K562 (cell line): ENCODE measurements at regions not wholly inside any gene's neighbourhood (a gene's known extent, or its start where the extent isn't known, plus 50 kb on each side); places are given as distances from the start of the nearest gene placed in this dataset.

Experiments used
- ATAC-seq: fragments of 200-7000 bp; cut with Tn5 transposase; 3 replicates; pipeline ENCODE4 v1.9.1; 2020; ENCODE audit warnings: moderate library complexity
- BruUV-seq: library from RNA; stranded (reverse); fragments of 400-500 nt; replicated peaks from 2 replicates; lab custom pipeline; 2021; lab: Mats Ljungman, UMichigan
- CTCF ChIA-PET: fragments of 300-600 bp; formaldehyde crosslinking; extraction: SDS; loops from one replicate; lab custom pipeline; 2021; ENCODE audit warnings: low intra/inter-chr PET ratio; lab: Yijun Ruan, JAX
- POLR2A ChIA-PET: fragments of 300-600, 350-650 bp; sonication (Branson Sonifier 250); formaldehyde crosslinking; extraction: SDS; loops from one replicate; lab custom pipeline; 2021; ENCODE audit warnings: antibody characterized with exemption, inconsistent platforms; lab: Yijun Ruan, JAX
- DNase-seq, 4 experiments: peaks; one replicate each; pipeline versions ENCODE4 v3.0.0 to v3.0.0-alpha.2; 2011 to 2018; ENCODE audit warnings: low spot score in 3 of 4, mixed read lengths in 3 of 4; ENCODE audit errors: extremely low read depth in 1 of 4
- FAIRE-seq: peaks from 2 replicates; lab custom pipeline; 2011; peaks lifted over from hg19 to GRCh38; lab: Jason Lieb, UNC
- H2AFZ ChIP-seq: 2 replicates; pipeline ENCODE4 v1.6.0; 2011; ENCODE audit warnings: low read depth, low read length, control low read depth, inconsistent platforms
- H3K27ac ChIP-seq: fragments of 200-600 bp; 3 replicates; pipeline ENCODE4 v1.8.0; 2011; ENCODE audit warnings: low read depth, mild to moderate bottlenecking, control low read depth, inconsistent platforms, low read length, moderate library complexity, mixed read lengths; ENCODE audit errors: extremely low read depth
- H3K27me3 ChIP-seq, 2 experiments: fragments of 300-600 bp in 1 of 2; 2 replicates in 1 of 2; 3 replicates in 1 of 2; pipeline versions ENCODE4 v1.6.0 to v1.8.0; 2011; ENCODE audit warnings: inconsistent platforms in 2 of 2, low read length in 2 of 2, mild to moderate bottlenecking in 1 of 2, mixed read lengths in 1 of 2, moderate library complexity in 1 of 2; ENCODE audit not compliant: control insufficient read depth in 2 of 2, insufficient read depth in 2 of 2
- H3K36me3 ChIP-seq: fragments of 300-600 bp; 3 replicates; pipeline ENCODE4 v1.8.0; 2011; ENCODE audit warnings: mild to moderate bottlenecking, low read length, inconsistent platforms; ENCODE audit not compliant: control insufficient read depth, insufficient read depth
- H3K4me1 ChIP-seq, 2 experiments: fragments of 200-600 bp in 1 of 2; replicated peaks in 1 of 2; 2 replicates in 1 of 2; 3 replicates in 1 of 2; pipeline versions ENCODE4 v1.5.1 to v1.8.0; 2011; ENCODE audit warnings: inconsistent platforms in 2 of 2, low read length in 2 of 2, mild to moderate bottlenecking in 1 of 2, mixed read lengths in 1 of 2, moderate library complexity in 1 of 2; ENCODE audit not compliant: control insufficient read depth in 2 of 2, insufficient read depth in 2 of 2
- H3K4me2 ChIP-seq: 2 replicates; pipeline ENCODE4 v1.6.1; 2011; ENCODE audit warnings: low read length, control low read depth, inconsistent platforms, mixed read lengths; ENCODE audit not compliant: insufficient read depth
- H3K4me3 ChIP-seq: fragments of 200-600 bp; sonication (generic), shearing (Covaris generic); 2 replicates; pipeline ENCODE4 v1.5.1; 2016; ENCODE audit warnings: control low read depth, inconsistent platforms
- H3K79me2 ChIP-seq: fragments of 200-600 bp; 3 replicates; pipeline ENCODE4 v1.8.0; 2011; ENCODE audit warnings: low read length, inconsistent platforms; ENCODE audit not compliant: control insufficient read depth, insufficient read depth
- H3K9ac ChIP-seq, 2 experiments: 2 replicates each; pipeline versions ENCODE4 v1.6.0 to v1.6.1; 2011; ENCODE audit warnings: low read depth in 2 of 2, low read length in 2 of 2, control low read depth in 1 of 2, inconsistent platforms in 1 of 2, mild to moderate bottlenecking in 1 of 2, mixed read lengths in 1 of 2; ENCODE audit not compliant: insufficient read depth in 1 of 2
- H3K9me1 ChIP-seq: one replicate; pipeline ENCODE4 v1.6.0; 2011; ENCODE audit warnings: inconsistent platforms, mild to moderate bottlenecking, low read length, moderate library complexity; ENCODE audit not compliant: control insufficient read depth, insufficient read depth
- H3K9me3 ChIP-seq: replicated peaks from 2 replicates; pipeline ENCODE4 v1.5.1; 2011; ENCODE audit warnings: low read depth, low read length, inconsistent platforms; ENCODE audit not compliant: control insufficient read depth, insufficient read depth
- H4K20me1 ChIP-seq: replicated peaks from 2 replicates; pipeline ENCODE4 v1.6.1; 2011; ENCODE audit warnings: low read length, inconsistent platforms, mixed read lengths; ENCODE audit not compliant: control insufficient read depth, insufficient read depth
- ILF3 ChIP-seq: fragments of 450-650 bp; IDR thresholded peaks from 2 replicates; pipeline ENCODE4 v1.6.1; 2018; ENCODE audit warnings: antibody characterized with exemption, mild to moderate bottlenecking, moderate library complexity, borderline replicate concordance
- LEF1 ChIP-seq: fragments of 450-650 bp; IDR thresholded peaks from 2 replicates; pipeline ENCODE4 v1.6.1; 2016; ENCODE audit warnings: mild to moderate bottlenecking
- MTF1 ChIP-seq: fragments of 250-450 bp; sonication (Bioruptor Pico); IDR thresholded peaks from 2 replicates; pipeline ENCODE4 v1.9.0; 2021; ENCODE audit warnings: moderate library complexity, mild to moderate bottlenecking, inconsistent platforms, borderline replicate concordance
- MYBL2 ChIP-seq, 2 experiments: fragments of 450-650 bp in 1 of 2; sonication (generic) in 1 of 2; formaldehyde crosslinking in 1 of 2; IDR thresholded peaks; 2 replicates each; pipeline versions ENCODE4 v1.6.1 to v1.8.1; 2017 to 2022; ENCODE audit warnings: borderline replicate concordance in 1 of 2, inconsistent platforms in 1 of 2, low read depth in 1 of 2, mild to moderate bottlenecking in 1 of 2, missing genetic modification reagents in 1 of 2, moderate library complexity in 1 of 2
- PHB2 ChIP-seq: fragments of 450-650 bp; IDR thresholded peaks from 2 replicates; pipeline ENCODE4 v1.6.1; 2017; ENCODE audit warnings: low read depth
- PHF8 ChIP-seq: fragments of 200-600 bp; sonication (generic); IDR thresholded peaks from 2 replicates; pipeline ENCODE4 v1.6.1; 2012; ENCODE audit warnings: mixed run types, mild to moderate bottlenecking, inconsistent platforms, low read length, moderate library complexity, borderline replicate concordance
- PHTF2 ChIP-seq: fragments of 250-450 bp; sonication (Bioruptor Pico); IDR thresholded peaks from 2 replicates; pipeline ENCODE4 v1.5.0; 2021; ENCODE audit warnings: mild to moderate bottlenecking
- POLR2G ChIP-seq: fragments of 200-400 bp; formaldehyde crosslinking; IDR thresholded peaks from 2 replicates; pipeline ENCODE4 v1.6.1; 2017; ENCODE audit warnings: low read depth, mild to moderate bottlenecking, antibody characterized with exemption, low read length, moderate library complexity
- RCOR1 ChIP-seq, 2 experiments: IDR thresholded peaks; 2 replicates each; pipeline ENCODE4 v1.6.1; 2012; ENCODE audit warnings: low read depth in 2 of 2, low read length in 2 of 2, borderline replicate concordance in 1 of 2, improper control_type of control experiment in 1 of 2
- SMAD2 ChIP-seq: fragments of 150-350 bp; IDR thresholded peaks from 2 replicates; pipeline ENCODE4 v1.6.1; 2014; ENCODE audit warnings: low read depth, mild to moderate bottlenecking, low read length
- SP2 ChIP-seq: IDR thresholded peaks from 2 replicates; pipeline ENCODE4 v1.6.1; 2011; ENCODE audit warnings: mild to moderate bottlenecking, low read depth, low read length, moderate library complexity; ENCODE audit not compliant: poor library complexity, severe bottlenecking; ENCODE audit errors: extremely low read depth
- SREBF2 ChIP-seq: sonication (generic); formaldehyde crosslinking; IDR thresholded peaks from 2 replicates; pipeline ENCODE4 v1.4.0; 2020; ENCODE audit warnings: mild to moderate bottlenecking, missing genetic modification reagents
- ZNF197 ChIP-seq: fragments of 200-800 bp; sonication (Bioruptor generic); IDR thresholded peaks from 2 replicates; pipeline ENCODE4 v1.6.1; 2016; ENCODE audit warnings: low read depth, missing genetic modification characterization, missing compliant biosample characterization
- ZNF354B ChIP-seq: fragments of 250-450 bp; sonication (Bioruptor Pico); IDR thresholded peaks from 2 replicates; pipeline ENCODE4 v1.4.0; 2020
- WGBS: fragments of 100-300 bp; shearing (Covaris generic); methylation state at CpG from one replicate; pipeline ENCODE4 v1.1.6; 2016; ENCODE audit warnings: low coverage, mixed read lengths; ENCODE audit not compliant: insufficient coverage; ENCODE audit errors: missing lambda C conversion rate; 5-methylcytosine and 5-hydroxymethylcytosine counted together
- in situ Hi-C: fragments of 300-500 bp; cut with MboI; formaldehyde crosslinking; loops from 4 replicates; pipeline ENCODE4 v1.15.0; 2018; ENCODE audit warnings: inconsistent platforms, mixed read lengths
- intact Hi-C: fragments of 100-400 bp; cut with micrococcal nuclease; formaldehyde crosslinking; loops from 2 replicates; pipeline ENCODE4 v1.14.2; 2022
- TF ChIP-seq, protein P1 (sequence below): fragments of 250-450 bp; sonication (Bioruptor Pico); IDR thresholded peaks from 2 replicates; pipeline ENCODE4 v1.5.0; 2020; ENCODE audit warnings: mild to moderate bottlenecking, borderline replicate concordance

GRCh38 chr3:178200316-178200715, 335.9 kb upstream of the KCNMB2 start:
- no peaks in the 10 kb centered on the region for H3K27me3 ChIP-seq
- H3K36me3 ChIP-seq = no peaks in the 10 kb centered on the region
- FAIRE-seq = no peak
- in situ Hi-C loops (no loop called here), intact Hi-C loops (no loop called here)
- no peak for DNase-seq
- peaks cover 0 to 5% of the 10 kb centered on the region in 2 experiments; a peak in 1 of 5 replicates for H3K4me1 ChIP-seq
- H3K4me2 ChIP-seq = no peak overlapping the region
- TF ChIP-seq PHB2 (no peak), ZNF354B (CRISPR knock-in tag) (no peak)
- WGBS = 57% methylated on average over 5 of the region's 5 CpGs
- H2AFZ ChIP-seq = no peak overlapping the region
- no peak overlapping the region for H3K9ac ChIP-seq
- no peak overlapping the region for H3K4me3 ChIP-seq
- no peak for ATAC-seq
- CTCF ChIA-PET = no interaction called here
- BruUV-seq = no TSS peak
- no peak overlapping the region for H3K27ac ChIP-seq
- no peaks in the 10 kb centered on the region for H3K9me1 ChIP-seq
- no peaks in the 10 kb centered on the region for H3K79me2 ChIP-seq
- POLR2A ChIA-PET = no interaction called here
- H4K20me1 ChIP-seq = no peaks in the 10 kb centered on the region
- H3K9me3 ChIP-seq = no peaks in the 10 kb centered on the region

- DNase-seq (no peak), FAIRE-seq (no peak), ATAC-seq (no peak)
- BruUV-seq = no TSS peak
- Histone ChIP-seq H4K20me1 (no peaks in the 10 kb centered on the region), H3K4me1 (0 out of 5 replicates have a peak, but pooled peaks cover 0 to 2% of the 10 kb centered on the region in 2 experiments), H3K27me3 (no peaks in the 10 kb centered on the region), H2AFZ (no peak overlapping the region), H3K9me3 (no peaks in the 10 kb centered on the region), H3K4me2 (no peak overlapping the region), H3K36me3 (no peaks in the 10 kb centered on the region), H3K79me2 (no peaks in the 10 kb centered on the region), H3K4me3 (no peak overlapping the region), H3K27ac (no peak overlapping the region), H3K9ac (no peak overlapping the region), H3K9me1 (no peaks in the 10 kb centered on the region)
- 77% methylated on average over 1 of the region's 1 CpG for WGBS
- ChIA-PET CTCF (no interaction called here), POLR2A (interaction anchor here (0.7 kb wide), 2 partner anchors 43 to 45 kb away, joined by 3 read pairs; no protein-coding TSS in a partner anchor)
- intact Hi-C loops (no loop called here), in situ Hi-C loops (no loop called here)
- no peak for TF ChIP-seq PHF8
- TF ChIP-seq MYBL2 (IDR thresholded peaks at IDR 0.05; ENCODE audit: low read depth) = no peak
- TF ChIP-seq MYBL2 (CRISPR knock-in tag; IDR thresholded peaks at IDR 0.05; ENCODE audit: borderline replicate concordance) = no peak
- TF ChIP-seq MTF1 (CRISPR knock-in tag) = no peak
- TF ChIP-seq SP2 = no peak
- TF ChIP-seq SMAD2 = no peak
- no peak for TF ChIP-seq ILF3
- no peak for TF ChIP-seq ZNF197
- no peak for TF ChIP-seq POLR2G
- TF ChIP-seq, protein P1, sequence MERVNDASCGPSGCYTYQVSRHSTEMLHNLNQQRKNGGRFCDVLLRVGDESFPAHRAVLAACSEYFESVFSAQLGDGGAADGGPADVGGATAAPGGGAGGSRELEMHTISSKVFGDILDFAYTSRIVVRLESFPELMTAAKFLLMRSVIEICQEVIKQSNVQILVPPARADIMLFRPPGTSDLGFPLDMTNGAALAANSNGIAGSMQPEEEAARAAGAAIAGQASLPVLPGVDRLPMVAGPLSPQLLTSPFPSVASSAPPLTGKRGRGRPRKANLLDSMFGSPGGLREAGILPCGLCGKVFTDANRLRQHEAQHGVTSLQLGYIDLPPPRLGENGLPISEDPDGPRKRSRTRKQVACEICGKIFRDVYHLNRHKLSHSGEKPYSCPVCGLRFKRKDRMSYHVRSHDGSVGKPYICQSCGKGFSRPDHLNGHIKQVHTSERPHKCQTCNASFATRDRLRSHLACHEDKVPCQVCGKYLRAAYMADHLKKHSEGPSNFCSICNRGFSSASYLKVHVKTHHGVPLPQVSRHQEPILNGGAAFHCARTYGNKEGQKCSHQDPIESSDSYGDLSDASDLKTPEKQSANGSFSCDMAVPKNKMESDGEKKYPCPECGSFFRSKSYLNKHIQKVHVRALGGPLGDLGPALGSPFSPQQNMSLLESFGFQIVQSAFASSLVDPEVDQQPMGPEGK (CRISPR knock-in tag) = no peak
- TF ChIP-seq RCOR1 (IDR thresholded peaks at IDR 0.05; ENCODE audit: borderline replicate concordance in 1 of 2, low read depth in 2 of 2, low read length in 2 of 2) = no peak
- no peak for TF ChIP-seq SREBF2 (CRISPR knock-in tag)
- TF ChIP-seq PHTF2 (CRISPR knock-in tag) = no peak
- TF ChIP-seq LEF1 = no peak
Observed at GRCh38 chr3:178201714-178202113, 334.5 kb upstream of the KCNMB2 start.
